K562 (cell line): ENCODE measurements at regions not wholly inside any gene's neighbourhood (a gene's known extent, or its start where the extent isn't known, plus 50 kb on each side); places are given as distances from the start of the nearest gene placed in this dataset.

Source experiments
- CBFB ChIP-seq: sonication (generic); formaldehyde crosslinking; IDR thresholded peaks from 2 replicates; pipeline ENCODE4 v1.4.0; 2020; ENCODE audit warnings: mild to moderate bottlenecking, missing genetic modification reagents
- DPF2 ChIP-seq: fragments of 450-650 bp; IDR thresholded peaks from 2 replicates; pipeline ENCODE4 v1.6.1; 2016
- FIP1L1 ChIP-seq: fragments of 200-400 bp; formaldehyde crosslinking; IDR thresholded peaks from 2 replicates; pipeline ENCODE4 v1.6.1; 2018; ENCODE audit warnings: mild to moderate bottlenecking, low read depth, low read length; ENCODE audit not compliant: poor library complexity, severe bottlenecking
- KDM5B ChIP-seq: fragments of 200-600 bp; sonication (generic); IDR thresholded peaks from 2 replicates; pipeline ENCODE4 v1.6.1; 2012; ENCODE audit warnings: low read depth, mild to moderate bottlenecking, moderate library complexity, low read length, control low read depth, inconsistent platforms; ENCODE audit not compliant: insufficient replicate concordance
- NEUROD1 ChIP-seq: fragments of 150-350 bp; IDR thresholded peaks from 2 replicates; pipeline ENCODE4 v1.6.1; 2014; ENCODE audit warnings: borderline replicate concordance, low read length, low read depth; ENCODE audit not compliant: partially characterized antibody
- ZKSCAN1 ChIP-seq: fragments of 150-350 bp; IDR thresholded peaks from 2 replicates; pipeline ENCODE4 v1.6.1; 2016; ENCODE audit warnings: low read depth, low read length
- ZNF589 ChIP-seq: fragments of 200-800 bp; sonication (Bioruptor generic); IDR thresholded peaks from 2 replicates; pipeline ENCODE4 v1.6.1; 2016; ENCODE audit warnings: low read depth, missing genetic modification characterization, missing compliant biosample characterization
- TF ChIP-seq, protein P1 (sequence below): fragments of 450-650 bp; IDR thresholded peaks from 2 replicates; pipeline ENCODE4 v1.6.1; 2016; ENCODE audit warnings: missing biosample characterization, missing genetic modification characterization
- TF ChIP-seq, protein P2 (sequence below): fragments of 250-450 bp; sonication (Bioruptor Pico); IDR thresholded peaks from 2 replicates; pipeline ENCODE4 v1.8.0; 2021; ENCODE audit warnings: moderate library complexity, mild to moderate bottlenecking, inconsistent platforms
- TF ChIP-seq, protein P3 (sequence below): fragments of 250-450 bp; sonication (Bioruptor Pico); IDR thresholded peaks from 2 replicates; pipeline ENCODE4 v1.5.1; 2021; ENCODE audit warnings: mild to moderate bottlenecking
- TF ChIP-seq, protein P4 (sequence below): fragments of 450-650 bp; IDR thresholded peaks from 2 replicates; pipeline ENCODE4 v1.6.1; 2016; ENCODE audit warnings: borderline replicate concordance
- TF ChIP-seq, protein P5 (sequence below): fragments of 450-650 bp; IDR thresholded peaks from 2 replicates; pipeline ENCODE4 v1.6.1; 2017; ENCODE audit warnings: antibody characterized with exemption, mild to moderate bottlenecking

DNA sequence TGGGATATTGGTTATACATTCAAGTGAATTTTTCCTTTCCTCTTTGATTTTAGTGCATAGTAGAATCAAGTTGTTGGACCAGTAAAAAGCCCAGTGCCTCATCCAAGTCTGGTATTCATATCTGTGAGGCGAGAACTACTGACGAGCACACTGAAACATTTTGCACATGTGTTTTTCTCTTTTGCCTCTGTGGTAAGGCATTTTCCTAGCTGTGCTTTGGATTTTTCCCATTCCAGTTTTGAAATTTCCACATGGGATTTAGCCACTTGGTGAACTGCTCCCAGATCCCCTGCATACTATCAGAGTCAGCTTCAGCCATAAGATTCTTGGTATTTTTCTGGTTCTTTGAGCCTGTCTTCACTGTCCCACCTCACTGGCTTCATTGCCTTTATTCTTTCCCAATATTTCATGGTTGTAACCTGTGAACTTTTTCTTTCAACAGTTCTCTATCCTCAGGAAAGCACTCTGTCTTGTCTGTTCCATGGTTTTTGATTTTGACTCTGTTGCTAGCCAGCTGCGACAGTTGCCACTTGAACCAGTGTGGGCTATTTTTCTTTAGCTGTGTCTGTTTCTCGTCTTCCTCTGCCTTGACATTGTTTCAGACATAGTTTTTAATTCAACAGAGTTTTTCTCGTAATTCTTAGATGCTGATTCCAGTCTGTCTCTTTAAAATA, 239.0 kb downstream of the REEP3 start (continued):
- TF ChIP-seq, protein P1, sequence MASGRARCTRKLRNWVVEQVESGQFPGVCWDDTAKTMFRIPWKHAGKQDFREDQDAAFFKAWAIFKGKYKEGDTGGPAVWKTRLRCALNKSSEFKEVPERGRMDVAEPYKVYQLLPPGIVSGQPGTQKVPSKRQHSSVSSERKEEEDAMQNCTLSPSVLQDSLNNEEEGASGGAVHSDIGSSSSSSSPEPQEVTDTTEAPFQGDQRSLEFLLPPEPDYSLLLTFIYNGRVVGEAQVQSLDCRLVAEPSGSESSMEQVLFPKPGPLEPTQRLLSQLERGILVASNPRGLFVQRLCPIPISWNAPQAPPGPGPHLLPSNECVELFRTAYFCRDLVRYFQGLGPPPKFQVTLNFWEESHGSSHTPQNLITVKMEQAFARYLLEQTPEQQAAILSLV (tag): no peak
- TF ChIP-seq, protein P2, sequence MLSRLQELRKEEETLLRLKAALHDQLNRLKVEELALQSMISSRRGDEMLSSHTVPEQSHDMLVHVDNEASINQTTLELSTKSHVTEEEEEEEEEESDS: no peak
- TF ChIP-seq DPF2 (no peak), KDM5B (no peak), ZKSCAN1 (no peak), FIP1L1 (no peak), ZNF589 (CRISPR knock-in tag) (no peak), CBFB (no peak), NEUROD1 (no peak)
- TF ChIP-seq, protein P3, sequence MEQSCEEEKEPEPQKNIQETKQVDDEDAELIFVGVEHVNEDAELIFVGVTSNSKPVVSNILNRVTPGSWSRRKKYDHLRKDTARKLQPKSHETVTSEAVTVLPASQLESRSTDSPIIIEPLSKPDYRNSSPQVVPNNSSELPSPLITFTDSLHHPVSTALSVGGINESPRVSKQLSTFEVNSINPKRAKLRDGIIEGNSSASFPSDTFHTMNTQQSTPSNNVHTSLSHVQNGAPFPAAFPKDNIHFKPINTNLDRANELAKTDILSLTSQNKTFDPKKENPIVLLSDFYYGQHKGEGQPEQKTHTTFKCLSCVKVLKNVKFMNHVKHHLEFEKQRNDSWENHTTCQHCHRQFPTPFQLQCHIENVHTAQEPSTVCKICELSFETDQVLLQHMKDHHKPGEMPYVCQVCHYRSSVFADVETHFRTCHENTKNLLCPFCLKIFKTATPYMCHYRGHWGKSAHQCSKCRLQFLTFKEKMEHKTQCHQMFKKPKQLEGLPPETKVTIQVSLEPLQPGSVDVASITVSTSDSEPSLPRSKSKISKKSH: no peak
- TF ChIP-seq, protein P4, sequence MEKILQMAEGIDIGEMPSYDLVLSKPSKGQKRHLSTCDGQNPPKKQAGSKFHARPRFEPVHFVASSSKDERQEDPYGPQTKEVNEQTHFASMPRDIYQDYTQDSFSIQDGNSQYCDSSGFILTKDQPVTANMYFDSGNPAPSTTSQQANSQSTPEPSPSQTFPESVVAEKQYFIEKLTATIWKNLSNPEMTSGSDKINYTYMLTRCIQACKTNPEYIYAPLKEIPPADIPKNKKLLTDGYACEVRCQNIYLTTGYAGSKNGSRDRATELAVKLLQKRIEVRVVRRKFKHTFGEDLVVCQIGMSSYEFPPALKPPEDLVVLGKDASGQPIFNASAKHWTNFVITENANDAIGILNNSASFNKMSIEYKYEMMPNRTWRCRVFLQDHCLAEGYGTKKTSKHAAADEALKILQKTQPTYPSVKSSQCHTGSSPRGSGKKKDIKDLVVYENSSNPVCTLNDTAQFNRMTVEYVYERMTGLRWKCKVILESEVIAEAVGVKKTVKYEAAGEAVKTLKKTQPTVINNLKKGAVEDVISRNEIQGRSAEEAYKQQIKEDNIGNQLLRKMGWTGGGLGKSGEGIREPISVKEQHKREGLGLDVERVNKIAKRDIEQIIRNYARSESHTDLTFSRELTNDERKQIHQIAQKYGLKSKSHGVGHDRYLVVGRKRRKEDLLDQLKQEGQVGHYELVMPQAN: no peak
- TF ChIP-seq, protein P5, sequence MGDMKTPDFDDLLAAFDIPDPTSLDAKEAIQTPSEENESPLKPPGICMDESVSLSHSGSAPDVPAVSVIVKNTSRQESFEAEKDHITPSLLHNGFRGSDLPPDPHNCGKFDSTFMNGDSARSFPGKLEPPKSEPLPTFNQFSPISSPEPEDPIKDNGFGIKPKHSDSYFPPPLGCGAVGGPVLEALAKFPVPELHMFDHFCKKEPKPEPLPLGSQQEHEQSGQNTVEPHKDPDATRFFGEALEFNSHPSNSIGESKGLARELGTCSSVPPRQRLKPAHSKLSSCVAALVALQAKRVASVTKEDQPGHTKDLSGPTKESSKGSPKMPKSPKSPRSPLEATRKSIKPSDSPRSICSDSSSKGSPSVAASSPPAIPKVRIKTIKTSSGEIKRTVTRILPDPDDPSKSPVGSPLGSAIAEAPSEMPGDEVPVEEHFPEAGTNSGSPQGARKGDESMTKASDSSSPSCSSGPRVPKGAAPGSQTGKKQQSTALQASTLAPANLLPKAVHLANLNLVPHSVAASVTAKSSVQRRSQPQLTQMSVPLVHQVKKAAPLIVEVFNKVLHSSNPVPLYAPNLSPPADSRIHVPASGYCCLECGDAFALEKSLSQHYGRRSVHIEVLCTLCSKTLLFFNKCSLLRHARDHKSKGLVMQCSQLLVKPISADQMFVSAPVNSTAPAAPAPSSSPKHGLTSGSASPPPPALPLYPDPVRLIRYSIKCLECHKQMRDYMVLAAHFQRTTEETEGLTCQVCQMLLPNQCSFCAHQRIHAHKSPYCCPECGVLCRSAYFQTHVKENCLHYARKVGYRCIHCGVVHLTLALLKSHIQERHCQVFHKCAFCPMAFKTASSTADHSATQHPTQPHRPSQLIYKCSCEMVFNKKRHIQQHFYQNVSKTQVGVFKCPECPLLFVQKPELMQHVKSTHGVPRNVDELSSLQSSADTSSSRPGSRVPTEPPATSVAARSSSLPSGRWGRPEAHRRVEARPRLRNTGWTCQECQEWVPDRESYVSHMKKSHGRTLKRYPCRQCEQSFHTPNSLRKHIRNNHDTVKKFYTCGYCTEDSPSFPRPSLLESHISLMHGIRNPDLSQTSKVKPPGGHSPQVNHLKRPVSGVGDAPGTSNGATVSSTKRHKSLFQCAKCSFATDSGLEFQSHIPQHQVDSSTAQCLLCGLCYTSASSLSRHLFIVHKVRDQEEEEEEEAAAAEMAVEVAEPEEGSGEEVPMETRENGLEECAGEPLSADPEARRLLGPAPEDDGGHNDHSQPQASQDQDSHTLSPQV: no peak
- TF ChIP-seq, all 486 proteins: peak for 0
